HepG2 (cell line): ENCODE measurements at regions not wholly inside any gene's neighbourhood (a gene's known extent, or its start where the extent isn't known, plus 50 kb on each side); places are given as distances from the start of the nearest gene placed in this dataset.

ENCODE experiments used
- ATAC-seq: fragments of 200-7000 bp; cut with Tn5 transposase; 3 replicates; pipeline ENCODE4 v1.9.1; 2020; ENCODE audit warnings: mild to moderate bottlenecking, moderate library complexity
- BruUV-seq: library from RNA; stranded (reverse); fragments of 400-500 nt; replicated peaks from 2 replicates; lab custom pipeline; 2021; lab: Mats Ljungman, UMichigan
- CTCF ChIA-PET: fragments of 300-600 bp; formaldehyde crosslinking; extraction: SDS; loops from one replicate; lab custom pipeline; 2021; ENCODE audit warnings: low total read pairs, inconsistent platforms, low intra/inter-chr PET ratio; lab: Yijun Ruan, JAX
- POLR2A ChIA-PET: fragments of 350-600 bp; sonication (Branson Sonifier 250); formaldehyde crosslinking; loops from one replicate; lab custom pipeline; 2020; ENCODE audit warnings: antibody characterized with exemption, inconsistent platforms; lab: Yijun Ruan, JAX
- DNase-seq: peaks from one replicate; pipeline ENCODE4 v3.0.0-alpha.2; 2015; ENCODE audit warnings: low spot score
- FAIRE-seq: peaks from 3 replicates; lab custom pipeline; 2011; peaks lifted over from hg19 to GRCh38; lab: Jason Lieb, UNC
- H2AFZ ChIP-seq: one replicate; pipeline ENCODE4 v1.6.1; 2011; ENCODE audit warnings: low read length, inconsistent platforms
- H3K27ac ChIP-seq: fragments of 300-600 bp; 3 replicates; pipeline ENCODE4 v1.8.0; 2011; ENCODE audit warnings: mixed run types, mild to moderate bottlenecking, mixed read lengths, low read length, inconsistent platforms; ENCODE audit not compliant: insufficient read depth; ENCODE audit errors: extremely low read length
- H3K27me3 ChIP-seq, 2 experiments: fragments of 200-600 bp in 1 of 2; 2 replicates in 1 of 2; 3 replicates in 1 of 2; pipeline versions ENCODE4 v1.6.0 to v1.8.0; 2011; ENCODE audit warnings: low read length in 2 of 2, mild to moderate bottlenecking in 2 of 2, moderate library complexity in 2 of 2, inconsistent platforms in 1 of 2; ENCODE audit not compliant: insufficient read depth in 2 of 2, control insufficient read depth in 1 of 2
- H3K36me3 ChIP-seq, 2 experiments: fragments of 200-600 bp in 1 of 2; replicated peaks in 1 of 2; 2 replicates in 1 of 2; 3 replicates in 1 of 2; pipeline versions ENCODE4 v1.5.1 to v1.8.0; 2011; ENCODE audit warnings: low read length in 2 of 2, inconsistent platforms in 1 of 2; ENCODE audit not compliant: insufficient read depth in 2 of 2, control insufficient read depth in 1 of 2
- H3K4me1 ChIP-seq: 2 replicates; pipeline ENCODE4 v1.5.1; 2012; ENCODE audit warnings: low read length, inconsistent platforms; ENCODE audit not compliant: insufficient read depth
- H3K4me2 ChIP-seq: 2 replicates; pipeline ENCODE4 v1.6.0; 2011; ENCODE audit warnings: low read depth, low read length, inconsistent platforms
- H3K4me3 ChIP-seq, 3 experiments: fragments of 200-600 bp in 1 of 3; sonication (generic), shearing (Covaris generic) in 1 of 3; replicated peaks in 1 of 3; 2 replicates each; pipeline ENCODE4 v1.5.1; 2011 to 2016; ENCODE audit warnings: low read length in 3 of 3, inconsistent platforms in 2 of 3, low read depth in 2 of 3, mild to moderate bottlenecking in 2 of 3, control low read depth in 1 of 3, mixed read lengths in 1 of 3; ENCODE audit not compliant: insufficient read depth in 1 of 3
- H3K79me2 ChIP-seq: one replicate; pipeline ENCODE4 v1.6.1; 2011; ENCODE audit warnings: low read length, inconsistent platforms; ENCODE audit not compliant: insufficient read depth
- H3K9ac ChIP-seq: 2 replicates; pipeline ENCODE4 v1.6.0; 2011; ENCODE audit warnings: mild to moderate bottlenecking, low read depth, low read length, inconsistent platforms; ENCODE audit not compliant: insufficient read depth
- H3K9me3 ChIP-seq: 2 replicates; pipeline ENCODE4 v1.5.1; 2012; ENCODE audit warnings: mild to moderate bottlenecking, low read length
- H4K20me1 ChIP-seq: 2 replicates; pipeline ENCODE4 v1.6.0; 2011; ENCODE audit warnings: inconsistent platforms, mild to moderate bottlenecking, low read length, moderate library complexity; ENCODE audit not compliant: insufficient read depth
- ADNP ChIP-seq: sonication (generic); formaldehyde crosslinking; IDR thresholded peaks from 2 replicates; pipeline ENCODE4 v1.4.0; 2020; ENCODE audit warnings: missing genetic modification reagents
- GATA4 ChIP-seq: sonication (generic); IDR thresholded peaks from 2 replicates; pipeline ENCODE4 v1.6.1; 2016; ENCODE audit warnings: antibody characterized with exemption, low read depth, borderline replicate concordance
- KAT7 ChIP-seq: IDR thresholded peaks from 2 replicates; pipeline ENCODE4 v1.6.1; 2018; ENCODE audit warnings: borderline replicate concordance, missing compliant biosample characterization
- MXI1 ChIP-seq: IDR thresholded peaks from 3 replicates; pipeline ENCODE4 v1.6.1; 2012; ENCODE audit warnings: low read depth, low read length, inconsistent platforms, borderline replicate concordance
- NR3C1 ChIP-seq: sonication (generic); formaldehyde crosslinking; IDR thresholded peaks from 2 replicates; pipeline ENCODE4 v1.4.0; 2020; ENCODE audit warnings: missing genetic modification reagents
- PHF20 ChIP-seq: sonication (generic); formaldehyde crosslinking; IDR thresholded peaks from 2 replicates; pipeline ENCODE4 v1.5.0; 2020; ENCODE audit warnings: mild to moderate bottlenecking, missing genetic modification reagents
- REL ChIP-seq: sonication (generic); formaldehyde crosslinking; conservative IDR thresholded peaks from 2 replicates; pipeline ENCODE4 v1.8.0; 2022; ENCODE audit warnings: mild to moderate bottlenecking, missing genetic modification reagents, moderate library complexity
- STAG1 ChIP-seq: sonication (generic); formaldehyde crosslinking; IDR thresholded peaks from 2 replicates; pipeline ENCODE4 v1.4.0; 2020; ENCODE audit warnings: missing genetic modification reagents
- ZFP41 ChIP-seq: sonication (generic); formaldehyde crosslinking; IDR thresholded peaks from 2 replicates; pipeline ENCODE4 v1.4.0; 2020; ENCODE audit warnings: mild to moderate bottlenecking, missing genetic modification reagents, borderline replicate concordance
- ZNF160 ChIP-seq: sonication (generic); formaldehyde crosslinking; IDR thresholded peaks from 2 replicates; pipeline ENCODE4 v1.8.0; 2022; ENCODE audit warnings: mild to moderate bottlenecking, inconsistent platforms, missing genetic modification reagents
- ZNF207 ChIP-seq: fragments of 450-650 bp; IDR thresholded peaks from 2 replicates; pipeline ENCODE4 v1.6.1; 2016; ENCODE audit warnings: antibody characterized with exemption, borderline replicate concordance
- ZNF850 ChIP-seq: sonication (generic); formaldehyde crosslinking; conservative IDR thresholded peaks from 2 replicates; pipeline ENCODE4 v1.9.0; 2021; ENCODE audit warnings: mild to moderate bottlenecking, missing genetic modification reagents
- ZSCAN31 ChIP-seq: sonication (generic); formaldehyde crosslinking; IDR thresholded peaks from 2 replicates; pipeline ENCODE4 v1.5.0; 2020; ENCODE audit warnings: low read depth, mild to moderate bottlenecking, missing genetic modification reagents
- WGBS: methylation state at CpG from one replicate; pipeline ENCODE4 v1.1.6; 2017; ENCODE audit warnings: low lambda C conversion rate; 5-methylcytosine and 5-hydroxymethylcytosine counted together
- in situ Hi-C: cut with HindIII; loops from 2 replicates; pipeline ENCODE4 v1.10.0; 2017; ENCODE audit warnings: low pct_unique_long_range_greater_than_20kb; ENCODE audit not compliant: extremely low pct_ligation_motif_present
- intact Hi-C: fragments of 100-400 bp; cut with micrococcal nuclease; formaldehyde crosslinking; loops from one replicate; pipeline ENCODE4 v1.10.0; 2022; ENCODE audit not compliant: unreplicated experiment
- TF ChIP-seq, protein P1 (sequence below): IDR thresholded peaks from 2 replicates; pipeline ENCODE4 v1.6.1; 2016; ENCODE audit warnings: missing compliant biosample characterization, missing genetic modification reagents, borderline replicate concordance
- TF ChIP-seq, protein P2 (sequence below): sonication (generic); formaldehyde crosslinking; IDR thresholded peaks from 2 replicates; pipeline ENCODE4 v1.4.0; 2020; ENCODE audit warnings: missing genetic modification reagents, borderline replicate concordance
- TF ChIP-seq, protein P3 (sequence below): sonication (generic); formaldehyde crosslinking; IDR thresholded peaks from 2 replicates; pipeline ENCODE4 v1.4.0; 2020; ENCODE audit warnings: missing genetic modification reagents

GRCh38 chr9:82375041-82375440 is 386.5 kb downstream of the SPATA31D1 start:
- ChIA-PET POLR2A (no interaction called here), CTCF (no interaction called here)
- no peak for ATAC-seq
- Histone ChIP-seq H2AFZ (no peak overlapping the region), H3K4me3 (no peak overlapping the region), H3K4me1 (no peaks in the 10 kb centered on the region), H3K4me2 (no peak overlapping the region), H3K36me3 (no peaks in the 10 kb centered on the region), H3K9ac (no peak overlapping the region), H3K27me3 (no peaks in the 10 kb centered on the region), H4K20me1 (no peaks in the 10 kb centered on the region), H3K27ac (no peak overlapping the region), H3K9me3 (no peaks in the 10 kb centered on the region), H3K79me2 (no peaks in the 10 kb centered on the region)
- intact Hi-C loops (no loop called here), in situ Hi-C loops (no loop called here)
- no TSS peak for BruUV-seq
- DNase-seq = no peak
- WGBS = 0% methylated on average over 2 of the region's 2 CpGs
- no peak for FAIRE-seq
- TF ChIP-seq REL (CRISPR knock-in tag) (no peak), ZSCAN31 (CRISPR knock-in tag) (no peak), ZFP41 (CRISPR knock-in tag) (no peak), KAT7 (CRISPR knock-in tag) (no peak), STAG1 (no peak), ADNP (CRISPR knock-in tag) (no peak), GATA4 (no peak), NR3C1 (CRISPR knock-in tag) (no peak), ZNF207 (no peak), MXI1 (no peak), ZNF850 (CRISPR knock-in tag) (no peak), PHF20 (no peak), ZNF160 (CRISPR knock-in tag) (no peak)
- TF ChIP-seq, protein P1, sequence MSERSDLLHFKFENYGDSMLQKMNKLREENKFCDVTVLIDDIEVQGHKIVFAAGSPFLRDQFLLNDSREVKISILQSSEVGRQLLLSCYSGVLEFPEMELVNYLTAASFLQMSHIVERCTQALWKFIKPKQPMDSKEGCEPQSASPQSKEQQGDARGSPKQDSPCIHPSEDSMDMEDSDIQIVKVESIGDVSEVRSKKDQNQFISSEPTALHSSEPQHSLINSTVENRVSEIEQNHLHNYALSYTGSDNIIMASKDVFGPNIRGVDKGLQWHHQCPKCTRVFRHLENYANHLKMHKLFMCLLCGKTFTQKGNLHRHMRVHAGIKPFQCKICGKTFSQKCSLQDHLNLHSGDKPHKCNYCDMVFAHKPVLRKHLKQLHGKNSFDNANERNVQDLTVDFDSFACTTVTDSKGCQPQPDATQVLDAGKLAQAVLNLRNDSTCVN (CRISPR knock-in tag) = no peak
- TF ChIP-seq, protein P2, sequence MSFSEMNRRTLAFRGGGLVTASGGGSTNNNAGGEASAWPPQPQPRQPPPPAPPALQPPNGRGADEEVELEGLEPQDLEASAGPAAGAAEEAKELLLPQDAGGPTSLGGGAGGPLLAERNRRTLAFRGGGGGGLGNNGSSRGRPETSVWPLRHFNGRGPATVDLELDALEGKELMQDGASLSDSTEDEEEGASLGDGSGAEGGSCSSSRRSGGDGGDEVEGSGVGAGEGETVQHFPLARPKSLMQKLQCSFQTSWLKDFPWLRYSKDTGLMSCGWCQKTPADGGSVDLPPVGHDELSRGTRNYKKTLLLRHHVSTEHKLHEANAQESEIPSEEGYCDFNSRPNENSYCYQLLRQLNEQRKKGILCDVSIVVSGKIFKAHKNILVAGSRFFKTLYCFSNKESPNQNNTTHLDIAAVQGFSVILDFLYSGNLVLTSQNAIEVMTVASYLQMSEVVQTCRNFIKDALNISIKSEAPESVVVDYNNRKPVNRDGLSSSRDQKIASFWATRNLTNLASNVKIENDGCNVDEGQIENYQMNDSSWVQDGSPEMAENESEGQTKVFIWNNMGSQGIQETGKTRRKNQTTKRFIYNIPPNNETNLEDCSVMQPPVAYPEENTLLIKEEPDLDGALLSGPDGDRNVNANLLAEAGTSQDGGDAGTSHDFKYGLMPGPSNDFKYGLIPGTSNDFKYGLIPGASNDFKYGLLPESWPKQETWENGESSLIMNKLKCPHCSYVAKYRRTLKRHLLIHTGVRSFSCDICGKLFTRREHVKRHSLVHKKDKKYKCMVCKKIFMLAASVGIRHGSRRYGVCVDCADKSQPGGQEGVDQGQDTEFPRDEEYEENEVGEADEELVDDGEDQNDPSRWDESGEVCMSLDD = no peak
- TF ChIP-seq, protein P3, sequence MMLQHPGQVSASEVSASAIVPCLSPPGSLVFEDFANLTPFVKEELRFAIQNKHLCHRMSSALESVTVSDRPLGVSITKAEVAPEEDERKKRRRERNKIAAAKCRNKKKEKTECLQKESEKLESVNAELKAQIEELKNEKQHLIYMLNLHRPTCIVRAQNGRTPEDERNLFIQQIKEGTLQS (CRISPR knock-in tag) = no peak
